HEK293 (cell line): ENCODE measurements at regions not wholly inside any gene's neighbourhood (a gene's known extent, or its start where the extent isn't known, plus 50 kb on each side); places are given as distances from the start of the nearest gene placed in this dataset.

Experiments used
- REST ChIP-seq: fragments of 450-650 bp; formaldehyde crosslinking; IDR thresholded peaks from 2 replicates; pipeline ENCODE4 v1.5.1; 2016; ENCODE audit warnings: missing biosample characterization, missing genetic modification characterization
- ZBTB8A ChIP-seq: fragments of 450-650 bp; formaldehyde crosslinking; IDR thresholded peaks from 2 replicates; pipeline ENCODE4 v1.5.1; 2016; ENCODE audit warnings: missing biosample characterization, missing genetic modification characterization
- ZNF16 ChIP-seq: fragments of 450-650 bp; formaldehyde crosslinking; IDR thresholded peaks from 2 replicates; pipeline ENCODE4 v1.5.1; 2016; ENCODE audit warnings: low read depth, missing biosample characterization, missing genetic modification characterization
- ZNF184 ChIP-seq: fragments of 450-650 bp; IDR thresholded peaks from 2 replicates; pipeline ENCODE4 v1.5.1; 2018; ENCODE audit warnings: missing biosample characterization, mild to moderate bottlenecking, missing genetic modification characterization
- ZNF335 ChIP-seq: fragments of 450-650 bp; formaldehyde crosslinking; conservative IDR thresholded peaks from 2 replicates; pipeline ENCODE4 v1.5.1; 2016; ENCODE audit warnings: missing biosample characterization, missing genetic modification characterization
- ZNF596 ChIP-seq: fragments of 450-650 bp; IDR thresholded peaks from 2 replicates; pipeline ENCODE4 v1.5.0; 2018; ENCODE audit warnings: missing biosample characterization, mild to moderate bottlenecking, missing genetic modification characterization, moderate library complexity
- ZNF639 ChIP-seq: fragments of 450-650 bp; formaldehyde crosslinking; IDR thresholded peaks from 2 replicates; pipeline ENCODE4 v1.5.1; 2016; ENCODE audit warnings: missing biosample characterization, missing genetic modification characterization
- ZNF747 ChIP-seq: fragments of 450-650 bp; formaldehyde crosslinking; IDR thresholded peaks from 2 replicates; pipeline ENCODE4 v1.5.1; 2016; ENCODE audit warnings: missing biosample characterization, missing genetic modification characterization
- ZNF843 ChIP-seq: fragments of 450-650 bp; formaldehyde crosslinking; IDR thresholded peaks from 2 replicates; pipeline ENCODE4 v1.5.1; 2016; ENCODE audit warnings: missing biosample characterization, missing genetic modification characterization
- TF ChIP-seq, protein P1 (sequence below): fragments of 450-650 bp; formaldehyde crosslinking; IDR thresholded peaks from 2 replicates; pipeline ENCODE4 v1.5.1; 2016; ENCODE audit warnings: missing biosample characterization, missing genetic modification characterization

DNA sequence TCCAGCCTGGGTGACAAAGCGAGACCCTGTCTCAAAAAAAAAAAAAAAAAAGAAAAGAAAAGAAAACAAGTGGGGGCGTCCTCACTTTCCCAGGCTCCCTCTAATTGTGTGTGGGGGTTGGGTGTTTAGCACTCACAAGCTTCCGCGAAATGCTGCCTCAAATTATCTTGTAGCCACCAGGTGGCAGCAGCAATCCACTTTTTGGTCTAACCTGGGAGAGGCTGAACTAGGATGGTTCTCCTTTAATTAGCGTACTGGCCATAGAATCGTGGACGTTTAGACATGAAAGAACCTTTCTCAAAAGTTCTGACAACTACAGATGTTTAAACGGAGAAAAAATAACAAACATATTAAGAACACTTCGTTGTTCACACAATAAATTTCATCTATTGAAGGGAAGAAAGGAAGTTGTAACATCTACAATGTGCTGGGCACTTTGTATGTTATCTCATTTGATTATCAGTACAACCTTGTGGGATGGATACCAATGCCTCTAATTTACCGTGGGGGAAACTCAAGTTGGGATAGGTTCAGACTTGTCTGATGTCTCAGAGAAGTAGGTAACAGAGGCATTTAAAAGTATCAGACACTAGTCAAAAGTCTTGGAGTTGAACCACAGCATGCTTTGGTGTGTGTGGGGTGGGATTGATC lies 122.7 kb upstream of the NABP1 start:
- TF ChIP-seq, protein P1, sequence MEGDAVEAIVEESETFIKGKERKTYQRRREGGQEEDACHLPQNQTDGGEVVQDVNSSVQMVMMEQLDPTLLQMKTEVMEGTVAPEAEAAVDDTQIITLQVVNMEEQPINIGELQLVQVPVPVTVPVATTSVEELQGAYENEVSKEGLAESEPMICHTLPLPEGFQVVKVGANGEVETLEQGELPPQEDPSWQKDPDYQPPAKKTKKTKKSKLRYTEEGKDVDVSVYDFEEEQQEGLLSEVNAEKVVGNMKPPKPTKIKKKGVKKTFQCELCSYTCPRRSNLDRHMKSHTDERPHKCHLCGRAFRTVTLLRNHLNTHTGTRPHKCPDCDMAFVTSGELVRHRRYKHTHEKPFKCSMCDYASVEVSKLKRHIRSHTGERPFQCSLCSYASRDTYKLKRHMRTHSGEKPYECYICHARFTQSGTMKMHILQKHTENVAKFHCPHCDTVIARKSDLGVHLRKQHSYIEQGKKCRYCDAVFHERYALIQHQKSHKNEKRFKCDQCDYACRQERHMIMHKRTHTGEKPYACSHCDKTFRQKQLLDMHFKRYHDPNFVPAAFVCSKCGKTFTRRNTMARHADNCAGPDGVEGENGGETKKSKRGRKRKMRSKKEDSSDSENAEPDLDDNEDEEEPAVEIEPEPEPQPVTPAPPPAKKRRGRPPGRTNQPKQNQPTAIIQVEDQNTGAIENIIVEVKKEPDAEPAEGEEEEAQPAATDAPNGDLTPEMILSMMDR (tag by site-specific recombination): peak; percentile 81
- TF ChIP-seq ZNF747 (tag by site-specific recombination) (no peak), ZNF843 (tag by site-specific recombination) (no peak), ZNF335 (tag by site-specific recombination) (no peak), REST (no peak), ZNF16 (tag by site-specific recombination) (no peak), ZNF184 (tag by site-specific recombination) (no peak), ZNF639 (tag by site-specific recombination) (no peak), ZBTB8A (tag by site-specific recombination) (no peak), ZNF596 (tag by site-specific recombination) (no peak)
